Glutamatergic neuron (in vitro differentiated cells): ENCODE measurements at regions not wholly inside any gene's neighbourhood (a gene's known extent, or its start where the extent isn't known, plus 50 kb on each side); places are given as distances from the start of the nearest gene placed in this dataset.
A peak's percentile ranks its signal among the peaks of the same experiment; 100 is the strongest.
"Not testable (repeated sequence)": the region's sequence is repeated elsewhere in the genome, so short reads cannot be mapped to it uniquely, and the experiment has no call there.

Experiments
- DNase-seq: peaks from one replicate; pipeline ENCODE4 v3.0.0; 2022
- H3K27ac Mint-ChIP-seq: one replicate; pipeline ENCODE4 v1.8.0; 2020; ENCODE audit warnings: mild to moderate bottlenecking, mixed read lengths, inconsistent platforms; ENCODE audit not compliant: unreplicated experiment
- H3K27me3 Mint-ChIP-seq: one replicate; pipeline ENCODE4 v1.8.0; 2020; ENCODE audit warnings: mild to moderate bottlenecking, moderate library complexity, mixed read lengths, inconsistent platforms; ENCODE audit not compliant: unreplicated experiment
- H3K36me3 Mint-ChIP-seq: one replicate; pipeline ENCODE4 v1.8.0; 2020; ENCODE audit warnings: mild to moderate bottlenecking, mixed read lengths, inconsistent platforms; ENCODE audit not compliant: unreplicated experiment
- H3K4me1 Mint-ChIP-seq: one replicate; pipeline ENCODE4 v1.8.0; 2020; ENCODE audit warnings: mild to moderate bottlenecking, low read depth, mixed read lengths, inconsistent platforms; ENCODE audit not compliant: unreplicated experiment
- H3K4me3 Mint-ChIP-seq: one replicate; pipeline ENCODE4 v1.8.0; 2020; ENCODE audit warnings: mild to moderate bottlenecking, mixed read lengths, inconsistent platforms; ENCODE audit not compliant: unreplicated experiment
- H3K9me3 Mint-ChIP-seq: one replicate; pipeline ENCODE4 v1.8.0; 2020; ENCODE audit warnings: mild to moderate bottlenecking, moderate library complexity, mixed read lengths, inconsistent platforms; ENCODE audit not compliant: unreplicated experiment
- TF ChIP-seq, protein P1 (sequence below): fragments of 200-600 bp; sonication (generic); IDR thresholded peaks from one replicate; pipeline ENCODE4 v1.5.0; 2021; ENCODE audit not compliant: partially characterized antibody, unreplicated experiment

DNA sequence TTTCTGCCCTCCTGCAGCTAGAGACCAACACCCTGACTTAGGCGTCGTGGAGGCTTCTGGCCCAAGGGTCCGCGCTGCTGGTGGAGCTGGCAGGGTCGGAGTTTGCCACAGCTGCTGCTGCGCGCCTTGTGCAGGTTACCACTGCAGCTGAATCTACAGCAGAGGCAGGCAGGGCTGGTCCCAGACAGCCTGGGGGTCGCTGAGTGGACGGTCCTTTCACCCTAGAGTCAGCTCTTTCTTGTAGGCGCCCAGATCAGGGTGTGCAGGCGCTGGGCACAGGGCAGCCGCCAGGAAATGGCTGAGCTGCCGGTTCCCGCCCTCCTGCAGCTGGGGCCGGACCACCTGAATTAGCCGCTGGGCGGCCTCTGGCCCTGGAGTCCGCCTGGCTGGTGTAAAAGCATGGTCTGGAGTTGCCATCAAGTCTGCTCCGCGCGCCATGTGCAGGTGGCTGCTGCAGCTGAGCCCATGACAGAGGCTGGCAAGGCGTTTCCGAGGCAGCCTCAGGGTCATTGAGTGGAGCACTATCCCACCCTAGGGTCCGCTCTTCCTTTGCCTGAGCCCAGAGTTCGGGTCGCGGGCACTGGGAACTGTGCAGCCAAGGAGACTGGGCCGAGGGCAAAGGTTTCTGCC lies 144.3 kb downstream of the CCDC74A start:
- not testable (repeated sequence) for H3K4me3 Mint-ChIP-seq, H3K27ac Mint-ChIP-seq, H3K36me3 Mint-ChIP-seq, H3K9me3 Mint-ChIP-seq, DNase-seq, H3K4me1 Mint-ChIP-seq, H3K27me3 Mint-ChIP-seq

DNA sequence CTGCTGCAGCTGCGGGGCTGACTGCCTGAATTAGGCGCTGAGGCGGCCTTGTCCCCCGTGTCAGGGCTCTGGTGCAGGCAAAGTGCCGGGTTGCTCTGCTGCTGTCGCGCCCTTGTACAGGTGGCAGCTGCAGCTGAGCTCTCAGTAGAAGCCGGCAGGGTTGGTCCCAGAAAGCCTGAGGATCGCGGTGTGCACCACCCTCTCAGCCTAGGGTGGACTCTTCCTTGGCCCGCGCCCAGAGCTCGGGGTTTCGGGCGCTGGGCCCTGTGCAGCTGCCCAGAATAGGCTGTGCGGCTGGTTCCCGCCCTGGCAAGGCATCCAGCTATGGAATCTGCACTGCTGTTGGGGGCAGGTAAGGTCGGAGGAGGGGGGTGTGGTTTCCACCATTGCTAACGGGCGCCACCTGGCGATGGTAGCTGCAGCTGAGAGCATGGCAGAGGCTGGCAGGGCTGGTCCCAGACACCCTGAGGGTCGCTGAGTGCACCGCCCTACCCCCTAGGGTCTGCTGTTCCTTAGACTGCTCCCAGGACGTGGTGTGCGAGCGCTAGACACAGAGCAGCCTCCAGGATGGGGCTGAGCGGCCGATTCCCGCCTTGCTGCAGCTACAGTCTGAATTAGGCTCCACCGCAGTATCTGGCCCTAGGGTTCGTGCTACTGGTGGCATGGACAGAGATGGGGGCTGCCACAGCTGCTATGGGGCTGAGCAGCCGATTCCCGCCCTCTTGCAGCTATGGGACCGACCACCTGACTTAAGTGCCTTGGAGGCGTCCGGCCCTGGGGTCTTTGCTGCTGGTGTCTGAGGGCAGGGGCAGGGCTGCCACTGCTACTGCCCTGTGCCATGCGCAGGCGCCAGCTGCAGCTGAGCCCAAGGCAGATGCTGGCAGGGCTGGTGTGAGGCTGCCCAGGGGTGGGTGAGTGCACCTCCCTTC lies 145.0 kb downstream of the CCDC74A start:
- H3K4me1 Mint-ChIP-seq, H3K36me3 Mint-ChIP-seq, H3K27me3 Mint-ChIP-seq, H3K27ac Mint-ChIP-seq, H3K9me3 Mint-ChIP-seq, H3K4me3 Mint-ChIP-seq: not testable (repeated sequence)
- peak; percentile 57 for DNase-seq
- TF ChIP-seq, protein P1, sequence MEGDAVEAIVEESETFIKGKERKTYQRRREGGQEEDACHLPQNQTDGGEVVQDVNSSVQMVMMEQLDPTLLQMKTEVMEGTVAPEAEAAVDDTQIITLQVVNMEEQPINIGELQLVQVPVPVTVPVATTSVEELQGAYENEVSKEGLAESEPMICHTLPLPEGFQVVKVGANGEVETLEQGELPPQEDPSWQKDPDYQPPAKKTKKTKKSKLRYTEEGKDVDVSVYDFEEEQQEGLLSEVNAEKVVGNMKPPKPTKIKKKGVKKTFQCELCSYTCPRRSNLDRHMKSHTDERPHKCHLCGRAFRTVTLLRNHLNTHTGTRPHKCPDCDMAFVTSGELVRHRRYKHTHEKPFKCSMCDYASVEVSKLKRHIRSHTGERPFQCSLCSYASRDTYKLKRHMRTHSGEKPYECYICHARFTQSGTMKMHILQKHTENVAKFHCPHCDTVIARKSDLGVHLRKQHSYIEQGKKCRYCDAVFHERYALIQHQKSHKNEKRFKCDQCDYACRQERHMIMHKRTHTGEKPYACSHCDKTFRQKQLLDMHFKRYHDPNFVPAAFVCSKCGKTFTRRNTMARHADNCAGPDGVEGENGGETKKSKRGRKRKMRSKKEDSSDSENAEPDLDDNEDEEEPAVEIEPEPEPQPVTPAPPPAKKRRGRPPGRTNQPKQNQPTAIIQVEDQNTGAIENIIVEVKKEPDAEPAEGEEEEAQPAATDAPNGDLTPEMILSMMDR: peak; percentile 47

DNA sequence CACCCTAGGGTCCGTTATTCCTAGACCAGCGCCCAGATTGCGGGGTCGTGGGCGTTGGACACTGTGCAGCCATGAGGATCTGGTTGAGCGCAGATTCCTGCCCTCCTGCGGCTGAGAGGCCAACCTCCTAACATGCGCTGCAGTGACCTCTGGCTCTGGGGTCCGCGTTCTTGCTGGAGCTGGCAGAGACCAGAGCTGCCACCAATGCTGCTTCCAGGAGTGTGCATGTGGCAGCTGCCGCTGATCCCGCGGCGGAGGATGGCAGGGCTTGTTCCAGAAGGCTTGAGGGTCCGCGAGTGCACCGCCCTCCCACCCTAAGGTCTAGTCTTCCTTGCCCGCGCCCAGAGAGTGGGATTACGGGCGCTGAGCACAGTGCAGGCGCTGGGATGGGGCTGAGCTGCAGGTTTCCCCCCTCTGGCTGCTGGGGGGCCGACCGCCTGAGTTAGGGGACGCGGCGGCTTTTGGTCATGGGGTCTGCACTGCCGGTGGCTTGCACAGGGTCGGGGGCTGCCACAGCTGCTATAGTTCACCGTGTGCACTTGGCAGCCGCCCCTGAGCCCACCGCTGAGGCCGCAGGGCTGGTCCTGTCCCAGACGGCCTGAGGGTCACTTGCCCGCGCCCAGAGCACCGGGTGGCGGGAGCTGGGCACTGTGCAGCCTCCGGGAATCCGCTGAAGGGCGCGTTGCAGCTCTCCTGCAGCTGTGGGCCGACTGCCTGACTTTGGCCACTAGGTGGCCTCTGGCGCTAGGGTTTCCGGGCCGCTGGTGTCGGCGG lies 145.9 kb downstream of the CCDC74A start:
- no peak overlapping the region for H3K27ac Mint-ChIP-seq
- DNase-seq: peak; percentile 87
- peak overlapping the region; percentile 68 for H3K4me3 Mint-ChIP-seq
- TF ChIP-seq, protein P1: peak; percentile 98
- no peaks in the 10 kb centered on the region for H3K4me1 Mint-ChIP-seq
- peaks cover 6% of the 10 kb centered on the region for H3K36me3 Mint-ChIP-seq
- peaks cover 5% of the 10 kb centered on the region for H3K27me3 Mint-ChIP-seq
- H3K9me3 Mint-ChIP-seq: peaks cover 2% of the 10 kb centered on the region

DNA sequence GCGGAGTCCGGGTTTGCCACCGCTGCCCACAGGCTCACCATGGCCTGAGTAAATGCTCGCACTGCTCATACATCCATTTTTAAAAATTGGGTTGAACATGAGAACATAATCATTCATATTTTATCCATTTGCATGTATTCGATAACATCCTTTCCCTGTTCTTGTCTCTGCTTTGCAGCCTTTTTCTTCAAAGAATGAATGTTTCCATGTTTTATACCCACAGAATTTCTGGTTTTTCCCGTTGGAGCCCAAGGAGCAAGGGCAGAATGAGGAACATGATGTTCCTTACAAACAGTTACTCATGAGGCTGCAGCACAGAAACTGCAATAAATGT lies 146.5 kb downstream of the CCDC74A start:
- DNase-seq: no peak
- Mint-ChIP-seq H3K4me1 (no peaks in the 10 kb centered on the region), H3K36me3 (peaks cover 6% of the 10 kb centered on the region), H3K27me3 (peaks cover 5% of the 10 kb centered on the region), H3K9me3 (peaks cover 2% of the 10 kb centered on the region), H3K4me3 (peak overlapping the region; percentile 68), H3K27ac (no peak overlapping the region)
- TF ChIP-seq, protein P1: peak; percentile 58

DNA sequence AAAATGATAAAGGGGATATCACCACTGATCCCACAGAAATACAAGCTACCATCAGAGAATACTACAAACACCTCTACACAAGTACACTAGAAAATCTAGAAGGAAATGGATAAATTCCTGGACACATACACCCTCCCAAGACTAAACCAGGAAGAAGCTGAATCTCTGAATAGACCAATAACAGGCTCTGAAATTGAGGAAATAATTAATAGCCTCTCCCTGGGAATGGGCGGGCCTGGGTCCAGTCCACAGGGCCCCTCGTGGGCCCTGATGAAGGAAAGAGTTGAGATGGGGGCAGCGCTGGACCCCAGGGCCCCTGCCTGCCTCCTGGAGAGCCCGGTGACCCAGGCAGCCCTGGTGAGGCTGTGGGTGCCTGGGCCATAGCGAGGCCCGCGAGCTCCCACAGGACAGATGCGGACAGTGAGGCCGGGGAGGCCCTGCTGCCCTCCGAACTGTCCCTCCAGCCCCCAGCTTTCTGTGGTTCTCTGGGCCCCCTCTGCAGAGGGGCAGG lies 154.0 kb downstream of the CCDC74A start:
- H3K27me3 Mint-ChIP-seq, H3K27ac Mint-ChIP-seq, DNase-seq, H3K9me3 Mint-ChIP-seq, H3K36me3 Mint-ChIP-seq, H3K4me1 Mint-ChIP-seq: not testable (repeated sequence)
- H3K4me3 Mint-ChIP-seq: peak overlapping the region; percentile 92
